ENCODE measurements at regions not wholly inside any gene's neighbourhood (a gene's known extent, or its start where the extent isn't known, plus 50 kb on each side); places are given as distances from the start of the nearest gene placed in this dataset.

GRCh38 chr3:158882445-158882844 lies 80.6 kb downstream of the MFSD1 start:
- Histone ChIP-seq H3K9me3 (ENCODE audit: insufficient read depth, low read length) (no peaks in the 10 kb centered on the region), H3K9me2 (replicated peaks; ENCODE audit: insufficient read depth, low read length) (no peaks in the 10 kb centered on the region), H3K27ac (ENCODE audit: low read depth, low read length) (no peak overlapping the region), H4K20me1 (ENCODE audit: low read depth, low read length) (no peaks in the 10 kb centered on the region), H3K4me3 (ENCODE audit: insufficient read depth, low read length, poor library complexity, severe bottlenecking) (no peak overlapping the region), H3K36me3 (ENCODE audit: low read length) (no peaks in the 10 kb centered on the region), H2AFZ (ENCODE audit: low read depth, low read length, severe bottlenecking) (no peak overlapping the region), H3K79me2 (ENCODE audit: insufficient read depth, low read length) (no peaks in the 10 kb centered on the region), H3K27me3 (ENCODE audit: low read length) (no peaks in the 10 kb centered on the region), H3K9ac (ENCODE audit: low read length) (no peak overlapping the region), H3F3A (ENCODE audit: insufficient read depth) (no peaks in the 10 kb centered on the region), H3K4me2 (ENCODE audit: low read depth, low read length, poor library complexity, severe bottlenecking) (no peak overlapping the region)
- no peak for TF ChIP-seq CTCF (IDR thresholded peaks at IDR 0.05; ENCODE audit: insufficient read depth, low read length, poor library complexity, severe bottlenecking)
- TF ChIP-seq EZH2phosphoT487 (conservative IDR thresholded peaks at IDR 0.05; ENCODE audit: low read length) = no peak

- H2AFZ ChIP-seq (ENCODE audit: low read depth, low read length, severe bottlenecking) = no peak overlapping the region
- no peaks in the 10 kb centered on the region for H3K27me3 ChIP-seq (ENCODE audit: low read length)
- no peaks in the 10 kb centered on the region for H3F3A ChIP-seq (ENCODE audit: insufficient read depth)
- no peaks in the 10 kb centered on the region for H3K9me2 ChIP-seq (replicated peaks; ENCODE audit: insufficient read depth, low read length)
- no peaks in the 10 kb centered on the region for H3K36me3 ChIP-seq (ENCODE audit: low read length)
- TF ChIP-seq CTCF (IDR thresholded peaks at IDR 0.05; ENCODE audit: insufficient read depth, low read length, poor library complexity, severe bottlenecking) (no peak), EZH2phosphoT487 (conservative IDR thresholded peaks at IDR 0.05; ENCODE audit: low read length) (no peak)
- H3K9me3 ChIP-seq (ENCODE audit: insufficient read depth, low read length) = no peaks in the 10 kb centered on the region
- no peak overlapping the region for H3K4me3 ChIP-seq (ENCODE audit: insufficient read depth, low read length, poor library complexity, severe bottlenecking)
- no peaks in the 10 kb centered on the region for H4K20me1 ChIP-seq (ENCODE audit: low read depth, low read length)
- no peak overlapping the region for H3K27ac ChIP-seq (ENCODE audit: low read depth, low read length)
- H3K9ac ChIP-seq (ENCODE audit: low read length) = no peak overlapping the region
- H3K79me2 ChIP-seq (ENCODE audit: insufficient read depth, low read length) = no peaks in the 10 kb centered on the region
- no peak overlapping the region for H3K4me2 ChIP-seq (ENCODE audit: low read depth, low read length, poor library complexity, severe bottlenecking)
These were observed 94.9 kb downstream of the MFSD1 start for GRCh38 chr3:158896729-158897128.

GRCh38 chr3:158906749-158907148 lies 104.9 kb downstream of the MFSD1 start:
- H3K27me3 ChIP-seq (ENCODE audit: low read length) = no peaks in the 10 kb centered on the region
- no peak overlapping the region for H3K27ac ChIP-seq (ENCODE audit: low read depth, low read length)
- no peak overlapping the region for H3K4me2 ChIP-seq (ENCODE audit: low read depth, low read length, poor library complexity, severe bottlenecking)
- H3F3A ChIP-seq (ENCODE audit: insufficient read depth) = no peaks in the 10 kb centered on the region
- H3K4me3 ChIP-seq (ENCODE audit: insufficient read depth, low read length, poor library complexity, severe bottlenecking) = no peak overlapping the region
- H4K20me1 ChIP-seq (ENCODE audit: low read depth, low read length) = no peaks in the 10 kb centered on the region
- H3K79me2 ChIP-seq (ENCODE audit: insufficient read depth, low read length) = no peaks in the 10 kb centered on the region
- H3K9me3 ChIP-seq (ENCODE audit: insufficient read depth, low read length) = no peaks in the 10 kb centered on the region
- H3K36me3 ChIP-seq (ENCODE audit: low read length) = no peaks in the 10 kb centered on the region
- no peak overlapping the region for H3K9ac ChIP-seq (ENCODE audit: low read length)
- TF ChIP-seq CTCF (IDR thresholded peaks at IDR 0.05; ENCODE audit: insufficient read depth, low read length, poor library complexity, severe bottlenecking) (no peak), EZH2phosphoT487 (conservative IDR thresholded peaks at IDR 0.05; ENCODE audit: low read length) (no peak)
- no peaks in the 10 kb centered on the region for H3K9me2 ChIP-seq (replicated peaks; ENCODE audit: insufficient read depth, low read length)
- no peak overlapping the region for H2AFZ ChIP-seq (ENCODE audit: low read depth, low read length, severe bottlenecking)

All from SU-DHL-6 (cell line).